ENCODE measurements at regions not wholly inside any gene's neighbourhood (a gene's known extent, or its start where the extent isn't known, plus 50 kb on each side); places are given as distances from the start of the nearest gene placed in this dataset.

- no peak for DNase-seq (ENCODE audit: low spot score)
Observed at GRCh38 chr20:22466447-22467171, 117.8 kb downstream of the FOXA2 start.

GRCh38 chr20:22465622-22466446, 118.5 kb downstream of the FOXA2 start:
- DNase-seq (ENCODE audit: low spot score), result no peak

GRCh38 chr20:22464312-22465003, 119.9 kb downstream of the FOXA2 start:
- DNase-seq (ENCODE audit: low spot score), result no peak

- no peak for DNase-seq (ENCODE audit: low spot score)
Observed at GRCh38 chr20:22462975-22463914, 121.1 kb downstream of the FOXA2 start.

GRCh38 chr20:22460803-22461202, 123.6 kb downstream of the FOXA2 start:
- DNase-seq (ENCODE audit: low spot score), result no peak

GRCh38 chr20:22460231-22460630, 124.1 kb downstream of the FOXA2 start:
- DNase-seq (ENCODE audit: low spot score), result no peak

- no peak for DNase-seq (ENCODE audit: low spot score)
Observed at GRCh38 chr20:22459754-22460153, 124.6 kb downstream of the FOXA2 start.

- no peak for DNase-seq (ENCODE audit: low spot score)
Observed at GRCh38 chr20:22456109-22456508, 128.3 kb downstream of the FOXA2 start.

GRCh38 chr20:22455259-22455658, 129.1 kb downstream of the FOXA2 start:
- DNase-seq (ENCODE audit: low spot score), result no peak

GRCh38 chr20:22453244-22454080, 130.9 kb downstream of the FOXA2 start:
- no peak for DNase-seq (ENCODE audit: low spot score)

GRCh38 chr20:22452442-22453011, 131.8 kb downstream of the FOXA2 start:
- no peak for DNase-seq (ENCODE audit: low spot score)

- DNase-seq (ENCODE audit: low spot score), result no peak
Observed at GRCh38 chr20:22450537-22450936, 133.8 kb downstream of the FOXA2 start.

GRCh38 chr20:22449188-22449973, 135.0 kb downstream of the FOXA2 start:
- no peak for DNase-seq (ENCODE audit: low spot score)

GRCh38 chr20:22447447-22447778, 137.0 kb downstream of the FOXA2 start:
- no peak for DNase-seq (ENCODE audit: low spot score)

GRCh38 chr20:22446613-22447446, 137.5 kb downstream of the FOXA2 start:
- DNase-seq (ENCODE audit: low spot score), result no peak

GRCh38 chr20:22442318-22442717, 142.1 kb downstream of the FOXA2 start:
- DNase-seq (ENCODE audit: low spot score), result no peak

- DNase-seq (ENCODE audit: low spot score), result no peak
Observed at GRCh38 chr20:22438926-22439325, 145.4 kb downstream of the FOXA2 start.

- DNase-seq (ENCODE audit: low spot score), result no peak
Observed at GRCh38 chr20:22438346-22438745, 146.0 kb downstream of the FOXA2 start.

GRCh38 chr20:22437354-22437753, 147.0 kb downstream of the FOXA2 start:
- no peak for DNase-seq (ENCODE audit: low spot score)
